K562 (cell line): ENCODE measurements at regions not wholly inside any gene's neighbourhood (a gene's known extent, or its start where the extent isn't known, plus 50 kb on each side); places are given as distances from the start of the nearest gene placed in this dataset.

Experiments used
- ETV5 ChIP-seq: sonication (generic); formaldehyde crosslinking; IDR thresholded peaks from 2 replicates; pipeline ENCODE4 v1.4.0; 2020; ENCODE audit warnings: low read depth, mild to moderate bottlenecking, missing genetic modification reagents
- HLTF ChIP-seq: fragments of 450-650 bp; IDR thresholded peaks from 2 replicates; pipeline ENCODE4 v1.6.1; 2016
- NR2C2 ChIP-seq, 2 experiments: fragments of 200-800 bp in 1 of 2; sonication (Bioruptor generic) in 1 of 2; sonication (generic) in 1 of 2; formaldehyde crosslinking in 1 of 2; IDR thresholded peaks; 2 replicates each; pipeline versions ENCODE4 v1.6.1 to v1.8.0; 2016 to 2022; ENCODE audit warnings: mild to moderate bottlenecking in 1 of 2, missing compliant biosample characterization in 1 of 2, missing genetic modification characterization in 1 of 2, missing genetic modification reagents in 1 of 2
- PHB ChIP-seq: fragments of 250-450 bp; sonication (Bioruptor Pico); IDR thresholded peaks from 2 replicates; pipeline ENCODE4 v1.5.0; 2021
- PYGO2 ChIP-seq: fragments of 450-650 bp; IDR thresholded peaks from 2 replicates; pipeline ENCODE4 v1.6.1; 2016; ENCODE audit warnings: mild to moderate bottlenecking, missing genetic modification characterization, moderate library complexity, missing compliant biosample characterization
- SMARCB1 ChIP-seq: IDR thresholded peaks from 2 replicates; pipeline ENCODE4 v1.6.1; 2011; ENCODE audit warnings: improper control_type of control experiment, low read depth; ENCODE audit not compliant: insufficient read length
- SMARCC2 ChIP-seq: fragments of 450-650 bp; IDR thresholded peaks from 2 replicates; pipeline ENCODE4 v1.6.1; 2017; ENCODE audit warnings: antibody characterized with exemption, moderate library complexity, mild to moderate bottlenecking, low read depth
- TBP ChIP-seq: optimal IDR thresholded peaks from 2 replicates; pipeline ENCODE3; 2011; ENCODE audit warnings: low read depth, low read length, improper control_type of control experiment
- YY1 ChIP-seq, 3 experiments: IDR thresholded peaks; 2 replicates each; pipeline ENCODE4 v1.6.1; 2011; ENCODE audit warnings: low read length in 2 of 3, mild to moderate bottlenecking in 2 of 3, moderate library complexity in 2 of 3, borderline replicate concordance in 1 of 3, control low read depth in 1 of 3, low read depth in 1 of 3; ENCODE audit not compliant: insufficient read depth in 3 of 3, insufficient replicate concordance in 2 of 3, control insufficient read depth in 1 of 3, insufficient read length in 1 of 3; ENCODE audit errors: extremely low read depth in 1 of 3
- TF ChIP-seq, protein P1 (sequence below), 2 experiments: fragments of 450-650 bp; formaldehyde crosslinking in 1 of 2; IDR thresholded peaks; 2 replicates each; pipeline versions ENCODE4 v1.4.0 to v1.6.1; 2014 to 2020; ENCODE audit warnings: mild to moderate bottlenecking in 2 of 2, borderline replicate concordance in 1 of 2, low read depth in 1 of 2
- TF ChIP-seq, protein P2 (sequence below): fragments of 450-650 bp; IDR thresholded peaks from 2 replicates; pipeline ENCODE4 v1.6.1; 2016; ENCODE audit warnings: antibody characterized with exemption
- TF ChIP-seq, protein P3 (sequence below): fragments of 250-450 bp; sonication (Bioruptor Pico); IDR thresholded peaks from 2 replicates; pipeline ENCODE4 v1.5.0; 2021; ENCODE audit warnings: mild to moderate bottlenecking, moderate library complexity

DNA sequence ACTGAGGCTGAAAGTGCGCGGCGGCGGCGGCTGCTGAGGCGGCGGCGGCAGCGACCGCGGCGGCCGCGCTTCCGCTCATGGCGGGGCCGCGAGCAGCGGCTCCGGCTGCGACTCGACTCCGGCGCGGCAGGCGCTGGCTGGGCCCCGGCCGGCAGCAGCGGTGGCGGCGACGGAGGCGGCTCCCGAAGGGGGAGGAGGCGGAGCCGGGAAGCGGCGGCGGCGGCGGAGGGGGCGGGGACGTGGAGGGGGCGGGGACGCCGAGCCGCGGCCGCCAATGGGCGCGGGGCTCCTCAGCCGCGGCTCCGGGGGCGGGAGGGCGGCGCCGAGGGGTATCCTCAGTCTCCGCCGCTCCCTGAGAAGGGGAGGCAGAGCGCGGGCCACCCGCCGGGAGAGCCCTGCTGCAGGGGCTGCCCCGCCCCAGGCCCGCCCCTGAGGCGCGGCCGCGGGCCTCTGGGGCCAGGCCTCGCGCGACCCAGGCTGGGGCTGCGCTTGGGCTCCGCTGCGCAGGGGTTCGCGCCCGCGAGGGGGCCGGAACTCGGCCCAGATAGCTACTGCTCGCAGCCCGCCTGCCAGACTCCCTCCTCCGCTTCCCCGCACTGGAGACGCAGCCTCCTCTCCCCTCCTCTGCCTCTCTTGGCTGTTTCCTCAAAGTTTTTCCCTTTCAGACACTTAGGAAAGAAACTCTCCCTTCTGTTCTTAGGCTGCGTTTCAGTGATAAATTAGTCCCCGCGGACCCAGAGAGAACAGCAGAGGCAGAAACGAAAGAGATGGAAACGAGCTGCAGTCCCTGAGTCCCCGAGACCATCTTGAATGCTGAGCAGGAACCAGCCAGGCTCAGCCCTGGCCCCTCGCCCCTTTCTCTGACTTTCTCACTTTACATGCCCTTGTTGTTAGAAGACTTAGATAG lies 85.0 kb upstream of the MELK start (continued):
- TF ChIP-seq, protein P1, sequence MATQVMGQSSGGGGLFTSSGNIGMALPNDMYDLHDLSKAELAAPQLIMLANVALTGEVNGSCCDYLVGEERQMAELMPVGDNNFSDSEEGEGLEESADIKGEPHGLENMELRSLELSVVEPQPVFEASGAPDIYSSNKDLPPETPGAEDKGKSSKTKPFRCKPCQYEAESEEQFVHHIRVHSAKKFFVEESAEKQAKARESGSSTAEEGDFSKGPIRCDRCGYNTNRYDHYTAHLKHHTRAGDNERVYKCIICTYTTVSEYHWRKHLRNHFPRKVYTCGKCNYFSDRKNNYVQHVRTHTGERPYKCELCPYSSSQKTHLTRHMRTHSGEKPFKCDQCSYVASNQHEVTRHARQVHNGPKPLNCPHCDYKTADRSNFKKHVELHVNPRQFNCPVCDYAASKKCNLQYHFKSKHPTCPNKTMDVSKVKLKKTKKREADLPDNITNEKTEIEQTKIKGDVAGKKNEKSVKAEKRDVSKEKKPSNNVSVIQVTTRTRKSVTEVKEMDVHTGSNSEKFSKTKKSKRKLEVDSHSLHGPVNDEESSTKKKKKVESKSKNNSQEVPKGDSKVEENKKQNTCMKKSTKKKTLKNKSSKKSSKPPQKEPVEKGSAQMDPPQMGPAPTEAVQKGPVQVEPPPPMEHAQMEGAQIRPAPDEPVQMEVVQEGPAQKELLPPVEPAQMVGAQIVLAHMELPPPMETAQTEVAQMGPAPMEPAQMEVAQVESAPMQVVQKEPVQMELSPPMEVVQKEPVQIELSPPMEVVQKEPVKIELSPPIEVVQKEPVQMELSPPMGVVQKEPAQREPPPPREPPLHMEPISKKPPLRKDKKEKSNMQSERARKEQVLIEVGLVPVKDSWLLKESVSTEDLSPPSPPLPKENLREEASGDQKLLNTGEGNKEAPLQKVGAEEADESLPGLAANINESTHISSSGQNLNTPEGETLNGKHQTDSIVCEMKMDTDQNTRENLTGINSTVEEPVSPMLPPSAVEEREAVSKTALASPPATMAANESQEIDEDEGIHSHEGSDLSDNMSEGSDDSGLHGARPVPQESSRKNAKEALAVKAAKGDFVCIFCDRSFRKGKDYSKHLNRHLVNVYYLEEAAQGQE (IDR thresholded peaks at IDR 0.05; ENCODE audit: borderline replicate concordance): no peak
- TF ChIP-seq, protein P1 (CRISPR knock-in tag; IDR thresholded peaks at IDR 0.05; ENCODE audit: low read depth): 0 out of 2 replicates have a peak, but pooled peaks have one; percentile 48
- no peak for TF ChIP-seq NR2C2 (CRISPR knock-in tag; IDR thresholded peaks at IDR 0.05)
- TF ChIP-seq NR2C2 (tag; IDR thresholded peaks at IDR 0.05): no peak
- TF ChIP-seq PYGO2 (tag): no peak
- TF ChIP-seq, protein P2, sequence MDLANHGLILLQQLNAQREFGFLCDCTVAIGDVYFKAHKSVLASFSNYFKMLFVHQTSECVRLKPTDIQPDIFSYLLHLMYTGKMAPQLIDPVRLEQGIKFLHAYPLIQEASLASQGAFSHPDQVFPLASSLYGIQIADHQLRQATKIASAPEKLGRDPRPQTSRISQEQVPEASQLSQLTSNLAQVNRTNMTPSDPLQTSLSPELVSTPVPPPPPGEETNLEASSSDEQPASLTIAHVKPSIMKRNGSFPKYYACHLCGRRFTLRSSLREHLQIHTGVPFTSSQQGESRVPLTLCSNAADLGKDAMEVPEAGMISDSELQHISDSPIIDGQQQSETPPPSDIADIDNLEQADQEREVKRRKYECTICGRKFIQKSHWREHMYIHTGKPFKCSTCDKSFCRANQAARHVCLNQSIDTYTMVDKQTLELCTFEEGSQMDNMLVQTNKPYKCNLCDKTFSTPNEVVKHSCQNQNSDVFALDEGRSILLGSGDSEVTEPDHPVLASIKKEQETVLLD: no peak
- peak in 2 of 3 experiments; percentile 15 to 19 for TF ChIP-seq YY1 (IDR thresholded peaks at IDR 0.05; ENCODE audit: borderline replicate concordance in 1 of 3, control insufficient read depth in 1 of 3, extremely low read depth in 1 of 3, insufficient read depth in 3 of 3, insufficient read length in 1 of 3, insufficient replicate concordance in 2 of 3, low read depth in 1 of 3, low read length in 2 of 3)
- TF ChIP-seq ETV5 (CRISPR knock-in tag): no peak
- no peak for TF ChIP-seq SMARCC2
- TF ChIP-seq, protein P3, sequence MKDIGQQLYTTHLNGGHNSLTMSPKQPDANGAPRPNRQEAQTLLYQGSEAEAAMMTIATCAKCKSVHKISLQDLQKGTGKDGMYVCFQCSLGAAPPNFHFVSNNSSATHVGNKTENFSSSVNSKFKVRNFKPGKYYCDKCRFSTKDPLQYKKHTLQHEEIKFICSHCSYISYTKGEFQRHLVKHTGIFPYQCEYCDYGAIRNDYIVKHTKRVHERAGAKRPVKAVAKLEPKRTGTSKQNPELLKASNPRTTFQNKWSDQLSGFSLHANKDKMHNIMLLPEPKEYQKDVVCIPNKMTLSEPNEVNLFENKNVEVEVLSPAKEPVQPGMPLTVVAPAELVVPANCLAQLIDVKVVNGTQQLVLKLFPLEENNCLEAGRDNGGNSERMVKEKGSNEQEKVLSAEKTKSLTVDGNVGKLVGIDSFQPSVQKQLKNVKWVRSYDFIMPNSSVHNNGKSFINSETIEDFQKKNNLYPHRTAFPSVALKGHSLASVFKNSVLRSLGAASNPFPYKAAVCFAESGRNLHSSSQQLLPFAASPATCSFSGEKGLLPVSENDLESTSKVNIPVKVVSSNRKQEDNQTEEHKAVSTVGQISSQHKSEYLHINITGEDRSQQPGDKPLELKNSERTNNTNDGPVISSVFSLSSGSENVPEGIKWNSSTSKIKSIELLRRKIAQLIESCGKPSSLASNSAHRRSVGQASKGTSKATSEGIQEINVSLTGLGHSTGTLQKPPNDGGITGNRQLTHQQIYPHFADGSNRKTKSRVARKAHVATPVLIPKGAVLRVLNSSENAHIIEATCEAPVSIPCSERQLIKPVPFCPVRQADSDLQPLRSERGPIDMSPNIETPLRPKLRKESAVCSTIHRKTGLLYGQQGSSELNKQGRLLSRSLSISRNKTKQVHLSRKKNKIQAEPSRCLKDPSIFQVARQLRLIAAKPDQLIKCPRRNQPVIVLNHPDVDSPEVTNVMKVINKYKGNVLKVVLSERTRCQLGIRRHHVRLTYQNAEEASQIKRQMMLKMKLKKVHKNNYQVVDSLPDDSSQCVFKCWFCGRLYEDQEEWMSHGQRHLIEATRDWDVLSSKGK (CRISPR knock-in tag): no peak
- no peak for TF ChIP-seq HLTF
- no peak for TF ChIP-seq PHB
- TF ChIP-seq SMARCB1: no peak
- peak; percentile 61 for TF ChIP-seq TBP
